Adrenal gland (tissue), 9 donors: ENCODE measurements at regions not wholly inside any gene's neighbourhood (a gene's known extent, or its start where the extent isn't known, plus 50 kb on each side); places are given as distances from the start of the nearest gene placed in this dataset.
"Not testable (repeated sequence)": the region's sequence is repeated elsewhere in the genome, so short reads cannot be mapped to it uniquely, and the experiment has no call there.

Experiments
- DNase-seq, 7 donors: peaks; one replicate each; pipeline ENCODE4 v3.0.0-alpha.2; 2019 to 2020
- H3K27ac ChIP-seq, 5 donors: fragments of 200-600 bp; sonication (generic) in 4 of 5; 1 replicate in 3 of 5; 2 replicates in 2 of 5; pipeline versions ENCODE4 v1.5.1 to v1.8.0; 2016 to 2020; ENCODE audit warnings: mild to moderate bottlenecking in 1 of 5
- H3K27me3 ChIP-seq: fragments of 200-600 bp; 2 replicates; pipeline ENCODE4 v1.8.0; 2021
- H3K36me3 ChIP-seq, 2 donors: fragments of 200-600 bp; replicated peaks in 1 of 2; 1 replicate in 1 of 2; 2 replicates in 1 of 2; pipeline versions ENCODE4 v1.5.1 to v1.8.0; 2018 to 2022
- H3K4me1 ChIP-seq, 2 donors: fragments of 200-600 bp; replicated peaks in 1 of 2; 1 replicate in 1 of 2; 2 replicates in 1 of 2; pipeline versions ENCODE4 v1.5.1 to v1.8.0; 2018 to 2021
- H3K4me3 ChIP-seq, 4 donors: fragments of 200-600 bp; sonication (generic) in 3 of 4; one replicate each; pipeline ENCODE4 v1.5.1; 2016 to 2018
- H3K9me3 ChIP-seq, 3 donors: fragments of 200-600 bp; sonication (generic) in 1 of 3; replicated peaks in 1 of 3; 1 replicate in 2 of 3; 2 replicates in 1 of 3; pipeline versions ENCODE4 v1.5.1 to v1.8.0; 2016 to 2021
- CTCF ChIP-seq, 6 experiments: fragments of 450-650 bp in 4 of 6; fragments of 200-600 bp in 2 of 6; sonication (generic) in 1 of 6; IDR thresholded peaks; 1 replicate in 5 of 6; 2 replicates in 1 of 6; pipeline versions ENCODE4 v1.5.1 to v1.8.0; 2016 to 2021; ENCODE audit warnings: antibody characterized with exemption in 6 of 6, mild to moderate bottlenecking in 2 of 6, moderate library complexity in 1 of 6
- POLR2A ChIP-seq, 2 donors: fragments of 450-650 bp; IDR thresholded peaks; one replicate each; pipeline ENCODE4 v1.6.1; 2017; ENCODE audit warnings: antibody characterized with exemption in 2 of 2, mild to moderate bottlenecking in 2 of 2, moderate library complexity in 1 of 2
- WGBS, 4 donors: extraction: QIAGEN DNeasy Blood & Tissue Kit in 2 of 4; methylation state at CpG; one replicate each; pipeline versions ENCODE4 v1.1.5 to v1.1.7; 2013 to 2017; 5-methylcytosine and 5-hydroxymethylcytosine counted together
- intact Hi-C, 2 donors: fragments of 100-400 bp; cut with DNase I; formaldehyde crosslinking; loops; one replicate each; pipeline versions ENCODE4 v1.14.1 to v1.15.0; 2022 to 2023
- donor health status: healthy with polysubstance abuse.
- donor health status: Bipolar disorder and iron deficiency.
- donor health status: DM: yes; HTN: yes; CAD: no.
- donor health status: DM: no; HTN: no; CAD: no.
- donor health status: DM: no; HTN: no; CAD: no.

GRCh38 chr10:84015877-84016595 is 123.3 kb upstream of the GHITM start:
- H3K27ac ChIP-seq, result no peak overlapping the region
- no peaks in the 10 kb centered on the region for H3K4me1 ChIP-seq
- TF ChIP-seq POLR2A (IDR thresholded peaks at IDR 0.05) (no peak), CTCF (IDR thresholded peaks at IDR 0.05) (no peak)
- intact Hi-C loops, result no loop called here
- no peaks in the 10 kb centered on the region for H3K9me3 ChIP-seq
- H3K4me3 ChIP-seq, result no peak overlapping the region
- no peaks in the 10 kb centered on the region for H3K36me3 ChIP-seq
- no peaks in the 10 kb centered on the region for H3K27me3 ChIP-seq
- WGBS, 4 donors, result 44 to 51% (median 45%) methylated on average over 6 of the region's 6 CpGs
- no peak for DNase-seq

GRCh38 chr10:84018826-84019225 is 120.5 kb upstream of the GHITM start:
- Histone ChIP-seq H3K27ac (no peak overlapping the region), H3K9me3 (no peaks in the 10 kb centered on the region), H3K4me1 (no peaks in the 10 kb centered on the region), H3K4me3 (no peak overlapping the region), H3K36me3 (no peaks in the 10 kb centered on the region), H3K27me3 (no peaks in the 10 kb centered on the region)
- TF ChIP-seq CTCF (IDR thresholded peaks at IDR 0.05), result no peak
- no peak for TF ChIP-seq POLR2A (IDR thresholded peaks at IDR 0.05)
- no peak for DNase-seq
- 80 to 91% (median 81%) methylated on average over 3 of the region's 3 CpGs for WGBS, 4 donors
- intact Hi-C loops, result no loop called here

GRCh38 chr10:84019854-84020458 is 119.4 kb upstream of the GHITM start:
- H3K27ac ChIP-seq, H3K4me1 ChIP-seq, H3K27me3 ChIP-seq, H3K36me3 ChIP-seq, intact Hi-C loops, H3K4me3 ChIP-seq, DNase-seq, H3K9me3 ChIP-seq: not testable (repeated sequence)
- 71 to 87% (median 75%) methylated on average over 4 to 9 of the region's 9 CpGs for WGBS, 4 donors

GRCh38 chr10:84026821-84027257 is 112.5 kb upstream of the GHITM start:
- intact Hi-C loops, result no loop called here
- TF ChIP-seq CTCF (IDR thresholded peaks at IDR 0.05) (peak; percentile 24 to 62 (median 44)), POLR2A (IDR thresholded peaks at IDR 0.05) (no peak)
- no peaks in the 10 kb centered on the region for H3K4me1 ChIP-seq

GRCh38 chr10:84029840-84030239 is 109.5 kb upstream of the GHITM start:
- Histone ChIP-seq H3K4me1 (no peaks in the 10 kb centered on the region), H3K4me3 (no peak overlapping the region), H3K27me3 (no peaks in the 10 kb centered on the region), H3K9me3 (no peaks in the 10 kb centered on the region), H3K27ac (no peak overlapping the region), H3K36me3 (no peaks in the 10 kb centered on the region)
- no peak for DNase-seq
- no peak for TF ChIP-seq CTCF (IDR thresholded peaks at IDR 0.05)
- TF ChIP-seq POLR2A (IDR thresholded peaks at IDR 0.05), result no peak
- intact Hi-C loops, result no loop called here
- WGBS, 4 donors, result 70 to 79% (median 76%) methylated on average over 4 of the region's 4 CpGs

More at GRCh38 chr10:84026821-84027257, 112.5 kb upstream of the GHITM start:
- H3K36me3 ChIP-seq, result no peaks in the 10 kb centered on the region
- H3K9me3 ChIP-seq, result no peaks in the 10 kb centered on the region
- H3K27ac ChIP-seq, result no peak overlapping the region
- no peaks in the 10 kb centered on the region for H3K27me3 ChIP-seq
- no peak overlapping the region for H3K4me3 ChIP-seq
- DNase-seq, result peak in 1 of 7 donors; percentile 21
